ENCODE measurements at regions not wholly inside any gene's neighbourhood (a gene's known extent, or its start where the extent isn't known, plus 50 kb on each side); places are given as distances from the start of the nearest gene placed in this dataset.

DNA sequence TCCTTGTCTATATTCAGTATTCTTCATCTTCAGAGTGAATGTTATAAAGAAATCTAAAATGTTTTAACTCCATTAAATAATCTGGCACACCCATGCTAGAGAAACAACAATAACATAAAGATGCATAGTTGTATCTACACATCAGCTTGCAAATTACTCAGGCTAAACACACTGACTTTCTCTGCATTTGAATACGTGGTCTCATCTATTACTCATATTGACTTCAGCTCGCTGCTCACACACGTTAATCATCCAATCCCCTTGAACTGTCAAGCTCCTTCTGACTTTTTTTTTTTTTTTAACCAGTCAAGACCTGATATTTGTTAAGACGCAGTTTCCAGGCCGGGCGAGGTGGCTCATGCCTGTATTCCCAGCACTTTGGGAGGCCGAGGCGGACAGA, 1137.3 kb upstream of the CADM2 start:
- TF ChIP-seq, protein P1, sequence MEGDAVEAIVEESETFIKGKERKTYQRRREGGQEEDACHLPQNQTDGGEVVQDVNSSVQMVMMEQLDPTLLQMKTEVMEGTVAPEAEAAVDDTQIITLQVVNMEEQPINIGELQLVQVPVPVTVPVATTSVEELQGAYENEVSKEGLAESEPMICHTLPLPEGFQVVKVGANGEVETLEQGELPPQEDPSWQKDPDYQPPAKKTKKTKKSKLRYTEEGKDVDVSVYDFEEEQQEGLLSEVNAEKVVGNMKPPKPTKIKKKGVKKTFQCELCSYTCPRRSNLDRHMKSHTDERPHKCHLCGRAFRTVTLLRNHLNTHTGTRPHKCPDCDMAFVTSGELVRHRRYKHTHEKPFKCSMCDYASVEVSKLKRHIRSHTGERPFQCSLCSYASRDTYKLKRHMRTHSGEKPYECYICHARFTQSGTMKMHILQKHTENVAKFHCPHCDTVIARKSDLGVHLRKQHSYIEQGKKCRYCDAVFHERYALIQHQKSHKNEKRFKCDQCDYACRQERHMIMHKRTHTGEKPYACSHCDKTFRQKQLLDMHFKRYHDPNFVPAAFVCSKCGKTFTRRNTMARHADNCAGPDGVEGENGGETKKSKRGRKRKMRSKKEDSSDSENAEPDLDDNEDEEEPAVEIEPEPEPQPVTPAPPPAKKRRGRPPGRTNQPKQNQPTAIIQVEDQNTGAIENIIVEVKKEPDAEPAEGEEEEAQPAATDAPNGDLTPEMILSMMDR (IDR thresholded peaks at IDR 0.05; ENCODE audit: borderline replicate concordance, insufficient read depth, low read depth, low read length): no peak
- no peak overlapping the region for H3K4me3 ChIP-seq (ENCODE audit: low read depth, low read length)

GRCh38 chr3:83823095-83823494, 1135.7 kb upstream of the CADM2 start:
- TF ChIP-seq, protein P1 (IDR thresholded peaks at IDR 0.05; ENCODE audit: borderline replicate concordance, insufficient read depth, low read depth, low read length): no peak
- no peak overlapping the region for H3K4me3 ChIP-seq (ENCODE audit: low read depth, low read length)

GRCh38 chr3:83835040-83835439, 1123.7 kb upstream of the CADM2 start:
- TF ChIP-seq, protein P1 (IDR thresholded peaks at IDR 0.05; ENCODE audit: borderline replicate concordance, insufficient read depth, low read depth, low read length): no peak
- H3K4me3 ChIP-seq (ENCODE audit: low read depth, low read length): no peak overlapping the region

- no peak overlapping the region for H3K4me3 ChIP-seq (ENCODE audit: low read depth, low read length)
- TF ChIP-seq, protein P1 (IDR thresholded peaks at IDR 0.05; ENCODE audit: borderline replicate concordance, insufficient read depth, low read depth, low read length): no peak
Measured at GRCh38 chr3:83842511-83842910, 1116.3 kb upstream of the CADM2 start.

GRCh38 chr3:83843716-83844115, 1115.1 kb upstream of the CADM2 start:
- TF ChIP-seq, protein P1 (IDR thresholded peaks at IDR 0.05; ENCODE audit: borderline replicate concordance, insufficient read depth, low read depth, low read length): no peak
- no peak overlapping the region for H3K4me3 ChIP-seq (ENCODE audit: low read depth, low read length)

GRCh38 chr3:83849106-83849730, 1109.6 kb upstream of the CADM2 start:
- no peak overlapping the region for H3K4me3 ChIP-seq (ENCODE audit: low read depth, low read length)
- TF ChIP-seq, protein P1 (IDR thresholded peaks at IDR 0.05; ENCODE audit: borderline replicate concordance, insufficient read depth, low read depth, low read length): no peak

DNA sequence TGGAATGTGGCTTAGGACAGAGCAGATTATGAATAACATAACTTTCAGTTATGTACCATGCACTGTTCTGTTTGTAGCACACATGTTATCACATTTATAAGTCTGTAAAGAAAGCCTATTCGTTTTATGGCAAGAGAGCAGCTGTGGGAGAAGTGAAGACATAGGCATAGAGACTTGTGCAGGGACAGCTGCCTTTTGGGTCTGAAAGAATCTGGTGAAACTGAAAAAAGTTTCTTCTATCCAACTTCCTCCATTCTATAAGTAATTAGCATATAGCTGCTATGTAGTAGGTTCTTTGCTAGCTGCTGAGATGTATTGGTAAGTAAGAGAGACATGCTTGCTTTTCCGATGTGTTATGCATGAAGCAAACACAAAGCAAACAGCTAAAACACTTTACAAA, 1095.4 kb upstream of the CADM2 start:
- H3K4me3 ChIP-seq (ENCODE audit: low read depth, low read length): no peak overlapping the region
- TF ChIP-seq, protein P1 (IDR thresholded peaks at IDR 0.05; ENCODE audit: borderline replicate concordance, insufficient read depth, low read depth, low read length): no peak
